DND-41 (cell line): ENCODE measurements at regions not wholly inside any gene's neighbourhood (a gene's known extent, or its start where the extent isn't known, plus 50 kb on each side); places are given as distances from the start of the nearest gene placed in this dataset.

Experiments
- ATAC-seq: fragments of 200-7000 bp; cut with Tn5 transposase; 3 replicates; pipeline ENCODE4 v1.9.1; 2021; ENCODE audit warnings: low read depth; ENCODE audit not compliant: insufficient read depth
- DNase-seq: peaks from one replicate; pipeline ENCODE4 v3.0.0-alpha.2; 2020
- H2AFZ ChIP-seq: 2 replicates; pipeline ENCODE4 v1.6.0; 2012; ENCODE audit warnings: low read depth, low read length
- H3K27ac ChIP-seq: 2 replicates; pipeline ENCODE4 v1.5.1; 2012; ENCODE audit warnings: low read length, inconsistent platforms
- H3K27me3 ChIP-seq: fragments of 200-600 bp; sonication (generic); 2 replicates; pipeline ENCODE4 v1.6.0; 2012; ENCODE audit warnings: low read length, mild to moderate bottlenecking, inconsistent platforms; ENCODE audit not compliant: insufficient read depth, poor library complexity
- H3K36me3 ChIP-seq: 2 replicates; pipeline ENCODE4 v1.5.1; 2012; ENCODE audit warnings: low read length, inconsistent platforms; ENCODE audit not compliant: insufficient read depth
- H3K4me1 ChIP-seq: 2 replicates; pipeline ENCODE4 v1.5.1; 2012; ENCODE audit warnings: mild to moderate bottlenecking, low read length; ENCODE audit not compliant: insufficient read depth
- H3K4me2 ChIP-seq: 2 replicates; pipeline ENCODE4 v1.6.0; 2012; ENCODE audit warnings: mild to moderate bottlenecking, moderate library complexity, low read length, inconsistent platforms; ENCODE audit not compliant: insufficient read depth
- H3K4me3 ChIP-seq, 2 experiments: fragments of 200-600 bp in 1 of 2; shearing (Covaris generic) in 1 of 2; 2 replicates each; pipeline ENCODE4 v1.5.1; 2012 to 2016; ENCODE audit warnings: inconsistent platforms in 2 of 2, low read length in 2 of 2, mild to moderate bottlenecking in 2 of 2, low read depth in 1 of 2, moderate library complexity in 1 of 2
- H3K79me2 ChIP-seq: 2 replicates; pipeline ENCODE4 v1.6.0; 2012; ENCODE audit warnings: low read length, inconsistent platforms; ENCODE audit not compliant: insufficient read depth
- H3K9ac ChIP-seq: 2 replicates; pipeline ENCODE4 v1.6.0; 2012; ENCODE audit warnings: low read depth, mild to moderate bottlenecking, inconsistent platforms, low read length, moderate library complexity
- H3K9me3 ChIP-seq: 2 replicates; pipeline ENCODE4 v1.5.1; 2012; ENCODE audit warnings: low read length, moderate library complexity, mild to moderate bottlenecking, inconsistent platforms; ENCODE audit not compliant: insufficient read depth, severe bottlenecking
- H4K20me1 ChIP-seq: 2 replicates; pipeline ENCODE4 v1.6.0; 2012; ENCODE audit warnings: low read length; ENCODE audit not compliant: insufficient read depth
- CTCF ChIP-seq: IDR thresholded peaks from 2 replicates; pipeline ENCODE4 v1.5.1; 2012; ENCODE audit warnings: borderline replicate concordance, low read length, moderate library complexity, mild to moderate bottlenecking; ENCODE audit not compliant: poor library complexity, severe bottlenecking; ENCODE audit errors: extremely low read depth
- EZH2 ChIP-seq: IDR thresholded peaks from 3 replicates; pipeline ENCODE4 v1.6.1; 2012; ENCODE audit warnings: borderline replicate concordance, low read depth, mild to moderate bottlenecking, moderate library complexity, low read length, inconsistent platforms; ENCODE audit not compliant: severe bottlenecking

GRCh38 chr6:104229057-104229456 is 630.7 kb downstream of the HACE1 start:
- TF ChIP-seq CTCF (no peak), EZH2 (no peak)
- Histone ChIP-seq H3K27ac (no peak overlapping the region), H3K36me3 (no peaks in the 10 kb centered on the region)

GRCh38 chr6:104227508-104227907 is 632.2 kb downstream of the HACE1 start:
- Histone ChIP-seq H2AFZ (no peak overlapping the region), H3K4me2 (no peak overlapping the region), H4K20me1 (no peaks in the 10 kb centered on the region), H3K4me3 (no peak overlapping the region), H3K4me1 (no peaks in the 10 kb centered on the region), H3K27me3 (no peaks in the 10 kb centered on the region), H3K79me2 (no peaks in the 10 kb centered on the region), H3K9ac (no peak overlapping the region), H3K27ac (no peak overlapping the region), H3K36me3 (no peaks in the 10 kb centered on the region), H3K9me3 (no peaks in the 10 kb centered on the region)
- DNase-seq (no peak), ATAC-seq (no peak)
- TF ChIP-seq EZH2 (no peak), CTCF (no peak)

More at GRCh38 chr6:104229057-104229456, 630.7 kb downstream of the HACE1 start:
- DNase-seq (no peak), ATAC-seq (no peak)
- Histone ChIP-seq H3K4me3 (no peak overlapping the region), H4K20me1 (no peaks in the 10 kb centered on the region), H3K9me3 (no peaks in the 10 kb centered on the region), H3K79me2 (no peaks in the 10 kb centered on the region), H2AFZ (no peak overlapping the region), H3K9ac (no peak overlapping the region), H3K4me1 (no peaks in the 10 kb centered on the region), H3K4me2 (no peak overlapping the region), H3K27me3 (no peaks in the 10 kb centered on the region)

- Histone ChIP-seq H3K79me2 (no peaks in the 10 kb centered on the region), H3K4me2 (no peak overlapping the region), H4K20me1 (no peaks in the 10 kb centered on the region), H3K27ac (no peak overlapping the region), H3K9me3 (no peaks in the 10 kb centered on the region), H3K4me1 (no peaks in the 10 kb centered on the region), H3K27me3 (no peaks in the 10 kb centered on the region), H3K9ac (no peak overlapping the region), H2AFZ (no peak overlapping the region), H3K36me3 (no peaks in the 10 kb centered on the region), H3K4me3 (no peak overlapping the region)
- TF ChIP-seq EZH2: no peak
- no peak for TF ChIP-seq CTCF
- DNase-seq (no peak), ATAC-seq (no peak)
Observed at GRCh38 chr6:104226790-104227446, 632.8 kb downstream of the HACE1 start.

GRCh38 chr6:104218116-104218515 is 641.6 kb downstream of the HACE1 start:
- Histone ChIP-seq H3K9ac (no peak overlapping the region), H3K4me3 (no peak overlapping the region), H2AFZ (no peak overlapping the region), H3K27ac (no peak overlapping the region), H3K4me2 (no peak overlapping the region), H3K79me2 (no peaks in the 10 kb centered on the region), H3K4me1 (no peaks in the 10 kb centered on the region; the same call in 1 of the 2 replicates), H4K20me1 (no peaks in the 10 kb centered on the region), H3K27me3 (peaks cover 2% of the 10 kb centered on the region), H3K36me3 (no peaks in the 10 kb centered on the region), H3K9me3 (no peaks in the 10 kb centered on the region)
- TF ChIP-seq CTCF (no peak), EZH2 (no peak)
- ATAC-seq: no peak
- DNase-seq: no peak
